SK-N-SH treated with all-trans-retinoic acid at 6 μM for 48 hours (cell line): ENCODE measurements at regions not wholly inside any gene's neighbourhood (a gene's known extent, or its start where the extent isn't known, plus 50 kb on each side); places are given as distances from the start of the nearest gene placed in this dataset.

Experiments
- ATAC-seq: fragments of 200-7000 bp; cut with Tn5 transposase; 3 replicates; pipeline ENCODE4 v1.9.1; 2020; ENCODE audit warnings: mild to moderate bottlenecking, moderate library complexity
- ARNTL ChIP-seq: fragments of 450-650 bp; formaldehyde crosslinking; IDR thresholded peaks from 2 replicates; pipeline ENCODE4 v1.5.0; 2020; ENCODE audit warnings: low read depth, mild to moderate bottlenecking, moderate library complexity, borderline replicate concordance
- BACH2 ChIP-seq: fragments of 250-450 bp; sonication (Bioruptor Pico); IDR thresholded peaks from 2 replicates; pipeline ENCODE4 v1.9.0; 2021; ENCODE audit warnings: mild to moderate bottlenecking, borderline replicate concordance
- CSDC2 ChIP-seq: fragments of 250-450 bp; sonication (Bioruptor Pico); IDR thresholded peaks from 2 replicates; pipeline ENCODE4 v1.5.0; 2020; ENCODE audit warnings: mild to moderate bottlenecking, moderate library complexity
- ESRRG ChIP-seq: fragments of 250-450 bp; sonication (Bioruptor Pico); IDR thresholded peaks from 2 replicates; pipeline ENCODE4 v1.6.1; 2021; ENCODE audit warnings: mild to moderate bottlenecking
- GLIS3 ChIP-seq: fragments of 250-450 bp; sonication (Bioruptor Pico); IDR thresholded peaks from 2 replicates; pipeline ENCODE4 v1.5.0; 2020; ENCODE audit warnings: mild to moderate bottlenecking, moderate library complexity
- ISL1 ChIP-seq: fragments of 250-450 bp; sonication (Bioruptor Pico); IDR thresholded peaks from 2 replicates; pipeline ENCODE4 v2.1.2; 2022; ENCODE audit warnings: mild to moderate bottlenecking, moderate library complexity
- OSR1 ChIP-seq: fragments of 250-450 bp; sonication (Bioruptor Pico); IDR thresholded peaks from 2 replicates; pipeline ENCODE4 v1.8.0; 2022; ENCODE audit warnings: moderate library complexity, mild to moderate bottlenecking, inconsistent platforms
- PPARA ChIP-seq: fragments of 250-450 bp; sonication (Bioruptor Pico); IDR thresholded peaks from 2 replicates; pipeline ENCODE4 v1.5.0; 2020; ENCODE audit warnings: mild to moderate bottlenecking, borderline replicate concordance
- RARB ChIP-seq: fragments of 250-450 bp; sonication (Bioruptor Pico); IDR thresholded peaks from 2 replicates; pipeline ENCODE4 v1.8.0; 2021; ENCODE audit warnings: mild to moderate bottlenecking, moderate library complexity
- SNAI2 ChIP-seq: fragments of 250-450 bp; sonication (Bioruptor Pico); IDR thresholded peaks from 2 replicates; pipeline ENCODE4 v1.5.0; 2020; ENCODE audit warnings: mild to moderate bottlenecking, moderate library complexity
- TCF4 ChIP-seq: fragments of 250-450 bp; sonication (Bioruptor Pico); IDR thresholded peaks from 2 replicates; pipeline ENCODE4 v1.8.0; 2021; ENCODE audit warnings: mild to moderate bottlenecking, moderate library complexity, borderline replicate concordance
- TOX ChIP-seq: fragments of 250-450 bp; sonication (Bioruptor Pico); IDR thresholded peaks from 2 replicates; pipeline ENCODE4 v1.8.0; 2021; ENCODE audit warnings: mild to moderate bottlenecking, moderate library complexity, borderline replicate concordance
- ZC3H10 ChIP-seq: fragments of 250-450 bp; sonication (Bioruptor Pico); IDR thresholded peaks from 2 replicates; pipeline ENCODE4 v1.5.1; 2021; ENCODE audit warnings: mild to moderate bottlenecking, moderate library complexity
- ZFP3 ChIP-seq: fragments of 250-450 bp; sonication (Bioruptor Pico); IDR thresholded peaks from 2 replicates; pipeline ENCODE4 v1.5.0; 2020; ENCODE audit warnings: mild to moderate bottlenecking, moderate library complexity
- ZFP30 ChIP-seq: fragments of 450-650 bp; formaldehyde crosslinking; IDR thresholded peaks from 2 replicates; pipeline ENCODE4 v1.5.0; 2022; ENCODE audit warnings: mild to moderate bottlenecking, moderate library complexity
- ZNF565 ChIP-seq: fragments of 450-650 bp; formaldehyde crosslinking; conservative IDR thresholded peaks from 2 replicates; pipeline ENCODE4 v1.5.0; 2020; ENCODE audit warnings: low read depth, mild to moderate bottlenecking, moderate library complexity
- ZNF70 ChIP-seq: fragments of 450-650 bp; formaldehyde crosslinking; IDR thresholded peaks from 2 replicates; pipeline ENCODE4 v1.5.0; 2020; ENCODE audit warnings: mild to moderate bottlenecking, moderate library complexity
- ZNF8 ChIP-seq: fragments of 450-650 bp; formaldehyde crosslinking; IDR thresholded peaks from 2 replicates; pipeline ENCODE4 v1.5.0; 2020; ENCODE audit warnings: mild to moderate bottlenecking, moderate library complexity
- TF ChIP-seq, protein P1 (sequence below): fragments of 250-450 bp; sonication (Bioruptor Pico); IDR thresholded peaks from 2 replicates; pipeline ENCODE4 v1.8.0; 2020; ENCODE audit warnings: mild to moderate bottlenecking, moderate library complexity, borderline replicate concordance
- TF ChIP-seq, protein P2 (sequence below): fragments of 250-450 bp; sonication (Bioruptor Pico); IDR thresholded peaks from 2 replicates; pipeline ENCODE4 v1.8.0; 2021; ENCODE audit warnings: low read depth, mild to moderate bottlenecking, moderate library complexity, borderline replicate concordance
- TF ChIP-seq, protein P3 (sequence below): fragments of 250-450 bp; sonication (Bioruptor Pico); IDR thresholded peaks from 2 replicates; pipeline ENCODE4 v1.5.0; 2020; ENCODE audit warnings: mild to moderate bottlenecking, moderate library complexity
- TF ChIP-seq, protein P4 (sequence below): fragments of 250-450 bp; sonication (Bioruptor Pico); IDR thresholded peaks from 2 replicates; pipeline ENCODE4 v1.5.1; 2020; ENCODE audit warnings: low read depth, mild to moderate bottlenecking, moderate library complexity

DNA sequence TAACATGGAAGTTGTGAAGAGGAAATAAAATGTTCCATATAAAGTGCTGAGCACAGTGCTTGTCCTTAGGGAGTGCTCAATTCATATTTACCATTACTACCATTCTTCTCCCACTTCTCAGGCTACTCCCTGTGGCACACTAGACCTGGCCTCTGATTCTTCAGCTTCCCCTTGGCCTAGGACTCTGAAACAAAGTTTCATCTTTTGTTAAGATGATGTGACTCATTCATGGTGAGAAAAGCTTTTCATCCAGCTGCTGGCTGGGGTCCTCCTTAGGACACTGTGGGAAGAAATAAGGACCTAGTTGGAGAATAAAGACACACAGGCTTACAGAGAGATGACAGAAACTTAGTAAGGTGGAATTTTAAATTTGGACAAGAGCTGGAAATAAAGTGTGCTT lies 314.8 kb downstream of the CDC5L start:
- ATAC-seq, result no peak
- no peak for TF ChIP-seq ISL1 (CRISPR knock-in tag)
- no peak for TF ChIP-seq ZFP3
- no peak for TF ChIP-seq BACH2 (CRISPR knock-in tag)
- no peak for TF ChIP-seq ZFP30 (CRISPR knock-in tag)
- TF ChIP-seq PPARA (CRISPR knock-in tag), result no peak
- TF ChIP-seq, protein P1, sequence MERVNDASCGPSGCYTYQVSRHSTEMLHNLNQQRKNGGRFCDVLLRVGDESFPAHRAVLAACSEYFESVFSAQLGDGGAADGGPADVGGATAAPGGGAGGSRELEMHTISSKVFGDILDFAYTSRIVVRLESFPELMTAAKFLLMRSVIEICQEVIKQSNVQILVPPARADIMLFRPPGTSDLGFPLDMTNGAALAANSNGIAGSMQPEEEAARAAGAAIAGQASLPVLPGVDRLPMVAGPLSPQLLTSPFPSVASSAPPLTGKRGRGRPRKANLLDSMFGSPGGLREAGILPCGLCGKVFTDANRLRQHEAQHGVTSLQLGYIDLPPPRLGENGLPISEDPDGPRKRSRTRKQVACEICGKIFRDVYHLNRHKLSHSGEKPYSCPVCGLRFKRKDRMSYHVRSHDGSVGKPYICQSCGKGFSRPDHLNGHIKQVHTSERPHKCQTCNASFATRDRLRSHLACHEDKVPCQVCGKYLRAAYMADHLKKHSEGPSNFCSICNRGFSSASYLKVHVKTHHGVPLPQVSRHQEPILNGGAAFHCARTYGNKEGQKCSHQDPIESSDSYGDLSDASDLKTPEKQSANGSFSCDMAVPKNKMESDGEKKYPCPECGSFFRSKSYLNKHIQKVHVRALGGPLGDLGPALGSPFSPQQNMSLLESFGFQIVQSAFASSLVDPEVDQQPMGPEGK, result no peak
- TF ChIP-seq, protein P2, sequence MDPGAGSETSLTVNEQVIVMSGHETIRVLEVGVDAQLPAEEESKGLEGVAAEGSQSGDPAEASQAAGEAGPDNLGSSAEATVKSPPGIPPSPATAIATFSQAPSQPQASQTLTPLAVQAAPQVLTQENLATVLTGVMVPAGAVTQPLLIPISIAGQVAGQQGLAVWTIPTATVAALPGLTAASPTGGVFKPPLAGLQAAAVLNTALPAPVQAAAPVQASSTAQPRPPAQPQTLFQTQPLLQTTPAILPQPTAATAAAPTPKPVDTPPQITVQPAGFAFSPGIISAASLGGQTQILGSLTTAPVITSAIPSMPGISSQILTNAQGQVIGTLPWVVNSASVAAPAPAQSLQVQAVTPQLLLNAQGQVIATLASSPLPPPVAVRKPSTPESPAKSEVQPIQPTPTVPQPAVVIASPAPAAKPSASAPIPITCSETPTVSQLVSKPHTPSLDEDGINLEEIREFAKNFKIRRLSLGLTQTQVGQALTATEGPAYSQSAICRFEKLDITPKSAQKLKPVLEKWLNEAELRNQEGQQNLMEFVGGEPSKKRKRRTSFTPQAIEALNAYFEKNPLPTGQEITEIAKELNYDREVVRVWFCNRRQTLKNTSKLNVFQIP, result no peak
- TF ChIP-seq, protein P3, sequence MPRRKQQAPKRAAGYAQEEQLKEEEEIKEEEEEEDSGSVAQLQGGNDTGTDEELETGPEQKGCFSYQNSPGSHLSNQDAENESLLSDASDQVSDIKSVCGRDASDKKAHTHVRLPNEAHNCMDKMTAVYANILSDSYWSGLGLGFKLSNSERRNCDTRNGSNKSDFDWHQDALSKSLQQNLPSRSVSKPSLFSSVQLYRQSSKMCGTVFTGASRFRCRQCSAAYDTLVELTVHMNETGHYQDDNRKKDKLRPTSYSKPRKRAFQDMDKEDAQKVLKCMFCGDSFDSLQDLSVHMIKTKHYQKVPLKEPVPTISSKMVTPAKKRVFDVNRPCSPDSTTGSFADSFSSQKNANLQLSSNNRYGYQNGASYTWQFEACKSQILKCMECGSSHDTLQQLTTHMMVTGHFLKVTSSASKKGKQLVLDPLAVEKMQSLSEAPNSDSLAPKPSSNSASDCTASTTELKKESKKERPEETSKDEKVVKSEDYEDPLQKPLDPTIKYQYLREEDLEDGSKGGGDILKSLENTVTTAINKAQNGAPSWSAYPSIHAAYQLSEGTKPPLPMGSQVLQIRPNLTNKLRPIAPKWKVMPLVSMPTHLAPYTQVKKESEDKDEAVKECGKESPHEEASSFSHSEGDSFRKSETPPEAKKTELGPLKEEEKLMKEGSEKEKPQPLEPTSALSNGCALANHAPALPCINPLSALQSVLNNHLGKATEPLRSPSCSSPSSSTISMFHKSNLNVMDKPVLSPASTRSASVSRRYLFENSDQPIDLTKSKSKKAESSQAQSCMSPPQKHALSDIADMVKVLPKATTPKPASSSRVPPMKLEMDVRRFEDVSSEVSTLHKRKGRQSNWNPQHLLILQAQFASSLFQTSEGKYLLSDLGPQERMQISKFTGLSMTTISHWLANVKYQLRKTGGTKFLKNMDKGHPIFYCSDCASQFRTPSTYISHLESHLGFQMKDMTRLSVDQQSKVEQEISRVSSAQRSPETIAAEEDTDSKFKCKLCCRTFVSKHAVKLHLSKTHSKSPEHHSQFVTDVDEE (CRISPR knock-in tag), result no peak
- TF ChIP-seq ZNF8 (CRISPR knock-in tag), result no peak
- TF ChIP-seq ZNF70 (CRISPR knock-in tag), result no peak
- no peak for TF ChIP-seq ARNTL (CRISPR knock-in tag)
- TF ChIP-seq ZC3H10, result no peak
- TF ChIP-seq TOX (CRISPR knock-in tag), result no peak
- no peak for TF ChIP-seq ESRRG (CRISPR knock-in tag)
- TF ChIP-seq ZNF565 (CRISPR knock-in tag), result no peak

DNA sequence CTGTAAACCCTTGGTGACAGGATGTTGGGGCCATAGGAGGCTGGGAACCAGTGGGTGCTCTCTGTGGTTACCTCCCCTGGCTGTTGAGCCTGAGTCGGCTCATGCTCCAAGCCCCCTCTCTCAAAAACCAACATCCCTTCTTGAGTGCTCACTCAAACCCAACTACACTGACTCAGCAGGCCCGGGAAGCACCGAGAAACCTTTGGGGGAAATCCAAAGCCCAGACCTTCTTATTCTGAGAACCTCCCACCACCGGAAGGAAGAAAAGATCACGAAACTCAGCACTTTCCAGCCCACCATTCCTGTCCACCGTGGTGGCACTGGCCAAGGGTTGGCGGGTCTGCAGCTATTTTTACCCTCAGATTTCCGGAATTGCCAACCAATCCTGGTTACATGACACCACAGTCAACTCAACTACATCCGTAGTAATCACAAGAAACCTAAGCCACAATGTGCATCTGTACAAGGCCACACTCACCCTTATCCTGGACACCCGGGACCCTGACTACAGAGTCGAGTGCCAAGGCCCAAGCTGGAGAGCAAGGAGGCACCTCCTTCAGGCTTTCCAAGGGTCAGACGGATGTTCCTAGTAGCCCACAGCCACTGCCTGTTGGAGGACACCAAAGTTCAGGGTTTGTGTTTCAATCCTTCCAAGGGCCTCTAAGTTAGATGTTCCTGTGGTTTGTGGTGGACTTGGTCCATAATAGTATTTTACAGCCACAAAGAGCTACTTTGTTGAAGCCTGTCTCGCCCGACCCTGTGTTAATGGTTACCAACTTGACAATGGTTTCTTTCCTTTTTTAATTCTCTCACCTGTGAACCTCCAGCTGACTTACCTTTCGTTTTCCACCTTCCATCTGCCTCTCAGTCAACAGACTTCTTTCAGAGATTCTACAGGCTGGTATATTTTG lies 317.0 kb downstream of the CDC5L start:
- ATAC-seq, result no peak
- TF ChIP-seq ZNF565 (CRISPR knock-in tag) (no peak), ISL1 (CRISPR knock-in tag) (no peak), TCF4 (CRISPR knock-in tag) (no peak), OSR1 (no peak), TOX (CRISPR knock-in tag) (no peak), RARB (CRISPR knock-in tag) (no peak), BACH2 (CRISPR knock-in tag) (no peak), SNAI2 (CRISPR knock-in tag) (no peak), ZNF8 (CRISPR knock-in tag) (no peak), ZNF70 (CRISPR knock-in tag) (no peak), ARNTL (CRISPR knock-in tag) (no peak), ZFP3 (no peak), CSDC2 (CRISPR knock-in tag) (no peak), GLIS3 (CRISPR knock-in tag) (no peak), ZFP30 (CRISPR knock-in tag) (no peak)
- TF ChIP-seq, protein P2, result no peak
- TF ChIP-seq, protein P1, result no peak
- TF ChIP-seq, protein P4, sequence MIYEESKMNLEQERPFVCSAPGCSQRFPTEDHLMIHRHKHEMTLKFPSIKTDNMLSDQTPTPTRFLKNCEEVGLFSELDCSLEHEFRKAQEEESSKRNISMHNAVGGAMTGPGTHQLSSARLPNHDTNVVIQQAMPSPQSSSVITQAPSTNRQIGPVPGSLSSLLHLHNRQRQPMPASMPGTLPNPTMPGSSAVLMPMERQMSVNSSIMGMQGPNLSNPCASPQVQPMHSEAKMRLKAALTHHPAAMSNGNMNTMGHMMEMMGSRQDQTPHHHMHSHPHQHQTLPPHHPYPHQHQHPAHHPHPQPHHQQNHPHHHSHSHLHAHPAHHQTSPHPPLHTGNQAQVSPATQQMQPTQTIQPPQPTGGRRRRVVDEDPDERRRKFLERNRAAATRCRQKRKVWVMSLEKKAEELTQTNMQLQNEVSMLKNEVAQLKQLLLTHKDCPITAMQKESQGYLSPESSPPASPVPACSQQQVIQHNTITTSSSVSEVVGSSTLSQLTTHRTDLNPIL (CRISPR knock-in tag), result no peak
